HFFc6 (cell line): ENCODE measurements at regions not wholly inside any gene's neighbourhood (a gene's known extent, or its start where the extent isn't known, plus 50 kb on each side); places are given as distances from the start of the nearest gene placed in this dataset.

Experiments
- DNase-seq: peaks from one replicate; pipeline ENCODE4 v3.0.0-alpha.2; 2018
- H3K27ac Mint-ChIP-seq: 2 replicates; pipeline ENCODE4 v1.8.0; 2020; ENCODE audit warnings: mild to moderate bottlenecking, mixed read lengths
- H3K27me3 Mint-ChIP-seq: 2 replicates; pipeline ENCODE4 v1.8.0; 2021; ENCODE audit warnings: mild to moderate bottlenecking, moderate library complexity, mixed read lengths; ENCODE audit not compliant: insufficient read depth
- H3K36me3 Mint-ChIP-seq: 2 replicates; pipeline ENCODE4 v1.8.0; 2021; ENCODE audit warnings: low read depth, mixed read lengths
- H3K4me1 Mint-ChIP-seq: 2 replicates; pipeline ENCODE4 v1.8.0; 2020; ENCODE audit warnings: low read depth, mixed read lengths
- H3K4me3 Mint-ChIP-seq: 2 replicates; pipeline ENCODE4 v1.8.0; 2020; ENCODE audit warnings: mild to moderate bottlenecking, moderate library complexity, mixed read lengths
- H3K9me3 Mint-ChIP-seq: 2 replicates; pipeline ENCODE4 v1.8.0; 2020; ENCODE audit warnings: mild to moderate bottlenecking, mixed read lengths
- TF ChIP-seq, protein P1 (sequence below): fragments of 200-600 bp; sonication (generic); IDR thresholded peaks from 2 replicates; pipeline ENCODE4 v1.5.0; 2021; ENCODE audit warnings: antibody characterized with exemption, mild to moderate bottlenecking

DNA sequence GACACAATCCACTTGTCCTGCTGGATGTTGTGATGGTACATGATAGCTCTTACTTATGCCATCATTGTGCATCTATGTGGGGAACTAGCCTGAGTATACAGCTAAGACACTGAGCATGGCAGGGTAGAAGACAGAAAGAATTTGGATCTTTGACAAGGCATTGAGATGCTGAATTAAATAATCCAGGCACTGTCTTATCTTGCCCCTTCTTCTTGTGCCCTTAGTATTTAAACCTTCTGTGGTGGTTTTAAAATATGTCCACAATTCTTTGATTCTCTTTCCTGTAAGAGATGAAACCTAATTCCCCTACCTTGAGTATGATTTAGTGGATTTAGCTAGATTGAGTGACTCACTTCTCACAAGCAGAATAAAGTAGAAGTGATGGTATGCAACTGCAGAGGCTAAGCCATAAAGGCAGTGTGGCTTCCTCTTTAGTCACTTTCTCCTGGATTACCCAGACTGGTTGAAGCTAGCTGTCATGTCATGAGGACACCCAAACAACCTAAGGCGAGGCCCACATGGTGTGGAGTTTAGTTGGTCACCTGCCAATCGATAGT, 174.0 kb upstream of the NREP start:
- H3K27me3 Mint-ChIP-seq = no peaks in the 10 kb centered on the region
- H3K4me1 Mint-ChIP-seq = peaks cover 78% of the 10 kb centered on the region
- peak overlapping the region; percentile 22; the same call in 1 of the 2 replicates for H3K4me3 Mint-ChIP-seq
- TF ChIP-seq, protein P1, sequence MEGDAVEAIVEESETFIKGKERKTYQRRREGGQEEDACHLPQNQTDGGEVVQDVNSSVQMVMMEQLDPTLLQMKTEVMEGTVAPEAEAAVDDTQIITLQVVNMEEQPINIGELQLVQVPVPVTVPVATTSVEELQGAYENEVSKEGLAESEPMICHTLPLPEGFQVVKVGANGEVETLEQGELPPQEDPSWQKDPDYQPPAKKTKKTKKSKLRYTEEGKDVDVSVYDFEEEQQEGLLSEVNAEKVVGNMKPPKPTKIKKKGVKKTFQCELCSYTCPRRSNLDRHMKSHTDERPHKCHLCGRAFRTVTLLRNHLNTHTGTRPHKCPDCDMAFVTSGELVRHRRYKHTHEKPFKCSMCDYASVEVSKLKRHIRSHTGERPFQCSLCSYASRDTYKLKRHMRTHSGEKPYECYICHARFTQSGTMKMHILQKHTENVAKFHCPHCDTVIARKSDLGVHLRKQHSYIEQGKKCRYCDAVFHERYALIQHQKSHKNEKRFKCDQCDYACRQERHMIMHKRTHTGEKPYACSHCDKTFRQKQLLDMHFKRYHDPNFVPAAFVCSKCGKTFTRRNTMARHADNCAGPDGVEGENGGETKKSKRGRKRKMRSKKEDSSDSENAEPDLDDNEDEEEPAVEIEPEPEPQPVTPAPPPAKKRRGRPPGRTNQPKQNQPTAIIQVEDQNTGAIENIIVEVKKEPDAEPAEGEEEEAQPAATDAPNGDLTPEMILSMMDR = no peak
- H3K27ac Mint-ChIP-seq = peak overlapping the region; percentile 77
- H3K9me3 Mint-ChIP-seq = no peaks in the 10 kb centered on the region
- H3K36me3 Mint-ChIP-seq = no peaks in the 10 kb centered on the region
- peak; percentile 86 for DNase-seq

DNA sequence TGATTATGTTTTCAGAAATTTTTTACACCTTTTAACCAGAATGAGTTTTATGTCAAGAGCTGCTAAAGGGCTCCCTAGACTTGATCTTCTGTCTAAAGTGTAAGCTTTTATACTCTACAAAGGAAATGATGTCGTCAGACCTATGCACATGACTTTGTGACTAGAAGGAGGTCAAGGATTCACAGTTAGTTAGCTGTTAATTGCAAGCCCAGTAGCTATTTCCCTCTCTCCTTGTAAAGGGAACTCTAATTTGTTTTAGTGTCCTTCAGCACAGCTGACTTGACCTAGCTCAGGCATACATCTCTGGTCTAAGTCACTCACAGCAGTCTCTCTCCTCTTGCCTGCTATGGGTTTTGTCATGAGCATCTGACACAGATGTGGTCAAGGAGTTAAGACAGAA, 173.5 kb upstream of the NREP start:
- no peaks in the 10 kb centered on the region for H3K36me3 Mint-ChIP-seq
- peak overlapping the region; percentile 77 for H3K27ac Mint-ChIP-seq
- peaks cover 76% of the 10 kb centered on the region for H3K4me1 Mint-ChIP-seq
- DNase-seq = peak; percentile 10
- no peaks in the 10 kb centered on the region; the same call in 1 of the 2 replicates for H3K27me3 Mint-ChIP-seq
- H3K4me3 Mint-ChIP-seq = no peak overlapping the region
- TF ChIP-seq, protein P1 = no peak
- H3K9me3 Mint-ChIP-seq = no peaks in the 10 kb centered on the region

DNA sequence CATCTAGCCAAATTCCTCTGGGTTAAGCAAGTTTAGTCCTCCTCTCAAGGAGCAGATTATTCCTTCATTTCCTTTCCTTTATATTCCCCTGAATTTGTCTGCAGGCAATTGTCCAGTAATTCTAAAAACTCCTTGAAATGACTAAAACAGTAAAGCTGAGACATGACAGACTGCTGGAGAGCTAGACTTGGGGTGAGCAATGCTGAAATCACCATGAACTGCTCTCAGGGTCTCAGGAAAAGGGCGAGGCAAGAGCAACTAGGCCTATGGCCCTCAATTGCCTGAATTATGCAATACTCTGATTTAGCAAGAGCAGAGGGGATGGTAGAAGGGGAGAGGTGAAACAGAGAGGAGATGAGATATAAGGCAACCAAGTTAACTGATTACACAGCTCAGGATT, 172.9 kb upstream of the NREP start:
- Mint-ChIP-seq H3K4me1 (peaks cover 76% of the 10 kb centered on the region), H3K27me3 (no peaks in the 10 kb centered on the region; the same call in 1 of the 2 replicates), H3K4me3 (no peak overlapping the region), H3K9me3 (no peaks in the 10 kb centered on the region), H3K36me3 (no peaks in the 10 kb centered on the region), H3K27ac (peak overlapping the region; percentile 77)
- DNase-seq = peak; percentile 76
- TF ChIP-seq, protein P1 = no peak

DNA sequence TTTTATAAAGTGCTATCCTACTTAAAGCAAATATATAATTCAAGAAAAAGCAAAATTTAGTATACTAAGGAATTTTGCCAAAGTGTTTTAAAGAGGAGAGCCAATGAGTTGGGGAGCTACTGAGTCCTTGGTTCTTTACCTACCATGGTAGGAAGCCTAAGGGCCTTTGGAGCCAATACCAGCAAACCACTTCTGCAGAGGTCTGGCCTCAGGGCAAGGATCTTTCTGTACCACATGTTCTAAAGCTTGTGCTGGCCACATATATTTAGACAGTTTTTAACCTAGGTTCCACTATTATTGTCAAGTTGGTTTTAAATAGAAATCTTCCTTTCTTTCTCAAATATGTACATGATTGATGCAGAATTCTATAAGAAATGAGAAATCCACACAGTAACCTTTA, 172.3 kb upstream of the NREP start:
- H3K27ac Mint-ChIP-seq = peak overlapping the region; percentile 77
- no peaks in the 10 kb centered on the region; the same call in 1 of the 2 replicates for H3K27me3 Mint-ChIP-seq
- DNase-seq = no peak

DNA sequence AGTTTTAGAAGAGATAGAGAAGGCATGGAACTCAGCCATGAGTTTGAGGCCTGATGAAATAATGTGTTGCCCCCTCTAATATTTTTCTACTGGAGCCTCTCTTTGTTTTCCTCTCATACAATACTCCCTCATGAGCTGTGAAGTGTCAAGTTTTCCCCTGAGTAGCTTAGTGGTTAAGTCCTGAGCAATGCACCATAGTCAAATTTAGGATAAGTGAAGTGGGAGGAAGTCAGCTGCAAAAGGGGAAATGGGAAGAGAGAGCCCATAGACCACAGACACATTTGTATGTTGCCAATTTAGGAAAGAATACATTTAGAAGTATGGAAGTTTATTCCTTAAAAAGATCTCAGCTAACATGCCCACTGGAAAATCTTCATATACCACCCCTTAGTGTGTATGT, 171.5 kb upstream of the NREP start:
- Mint-ChIP-seq H3K9me3 (no peaks in the 10 kb centered on the region), H3K4me3 (no peak overlapping the region), H3K36me3 (no peaks in the 10 kb centered on the region), H3K27me3 (no peaks in the 10 kb centered on the region; the same call in 1 of the 2 replicates), H3K4me1 (peaks cover 76% of the 10 kb centered on the region), H3K27ac (peak overlapping the region; percentile 22; the same call in 1 of the 2 replicates)
- TF ChIP-seq, protein P1 = no peak
- no peak for DNase-seq

More for the DNA sequence above, 172.3 kb upstream of the NREP start:
- Mint-ChIP-seq H3K36me3 (no peaks in the 10 kb centered on the region), H3K4me1 (peaks cover 76% of the 10 kb centered on the region), H3K4me3 (peak overlapping the region; percentile 19; the same call in 1 of the 2 replicates), H3K9me3 (no peaks in the 10 kb centered on the region)
- TF ChIP-seq, protein P1 = no peak
